ENCODE measurements at regions not wholly inside any gene's neighbourhood (a gene's known extent, or its start where the extent isn't known, plus 50 kb on each side); places are given as distances from the start of the nearest gene placed in this dataset.
"Not testable (repeated sequence)": the region's sequence is repeated elsewhere in the genome, so short reads cannot be mapped to it uniquely, and the experiment has no call there.

GRCh38 chr4:149911354-149911753 lies 95.7 kb upstream of the IQCM start:
- CTCF ChIA-PET, result no interaction called here
- TF ChIP-seq CTCF (IDR thresholded peaks at IDR 0.05; ENCODE audit: unreplicated experiment), result no peak
- H3K4me1 Mint-ChIP-seq (ENCODE audit: low read depth, unreplicated experiment), result peaks cover 25% of the 10 kb centered on the region
- no peak overlapping the region for H3K4me3 Mint-ChIP-seq (ENCODE audit: low read depth, unreplicated experiment)
- H3K27ac Mint-ChIP-seq (ENCODE audit: unreplicated experiment), result peak overlapping the region; percentile 85
- no peaks in the 10 kb centered on the region for H3K9me3 Mint-ChIP-seq (ENCODE audit: low read depth, unreplicated experiment)
- H3K27me3 Mint-ChIP-seq (ENCODE audit: unreplicated experiment), result no peaks in the 10 kb centered on the region
- DNase-seq, result no peak
- BruUV-seq (replicated peaks), result no TSS peak
- intact Hi-C loops (cut with micrococcal nuclease; ENCODE audit: unreplicated experiment), result loop anchor here (5.0 kb wide), 1 partner anchor 51 kb away; no protein-coding TSS in a partner anchor
- H3K36me3 Mint-ChIP-seq (ENCODE audit: insufficient read depth, unreplicated experiment), result no peaks in the 10 kb centered on the region

- no TSS peak for BruUV-seq (replicated peaks)
- Mint-ChIP-seq H3K4me3 (ENCODE audit: low read depth, unreplicated experiment) (no peak overlapping the region), H3K27me3 (ENCODE audit: unreplicated experiment) (no peaks in the 10 kb centered on the region), H3K27ac (ENCODE audit: unreplicated experiment) (no peak overlapping the region), H3K9me3 (ENCODE audit: low read depth, unreplicated experiment) (no peaks in the 10 kb centered on the region), H3K4me1 (ENCODE audit: low read depth, unreplicated experiment) (peaks cover 23% of the 10 kb centered on the region), H3K36me3 (ENCODE audit: insufficient read depth, unreplicated experiment) (no peaks in the 10 kb centered on the region)
- DNase-seq, result no peak
- TF ChIP-seq CTCF (IDR thresholded peaks at IDR 0.05; ENCODE audit: unreplicated experiment), result no peak
- CTCF ChIA-PET, result no interaction called here
- intact Hi-C loops (cut with micrococcal nuclease; ENCODE audit: unreplicated experiment), result loop anchor here (5.0 kb wide), 1 partner anchor 50 kb away; no protein-coding TSS in a partner anchor
Measured at GRCh38 chr4:149912000-149912399, 96.4 kb upstream of the IQCM start.

GRCh38 chr4:149914119-149915115 lies 98.8 kb upstream of the IQCM start:
- Mint-ChIP-seq H3K4me3 (ENCODE audit: low read depth, unreplicated experiment) (no peak overlapping the region), H3K4me1 (ENCODE audit: low read depth, unreplicated experiment) (peaks cover 19% of the 10 kb centered on the region), H3K9me3 (ENCODE audit: low read depth, unreplicated experiment) (no peaks in the 10 kb centered on the region), H3K27me3 (ENCODE audit: unreplicated experiment) (no peaks in the 10 kb centered on the region), H3K36me3 (ENCODE audit: insufficient read depth, unreplicated experiment) (no peaks in the 10 kb centered on the region), H3K27ac (ENCODE audit: unreplicated experiment) (no peak overlapping the region)
- TF ChIP-seq CTCF (IDR thresholded peaks at IDR 0.05; ENCODE audit: unreplicated experiment), result peak; percentile 27
- intact Hi-C loops (cut with micrococcal nuclease; ENCODE audit: unreplicated experiment), result loop anchor here (5.0 kb wide), 1 partner anchor 48 kb away; no protein-coding TSS in a partner anchor
- CTCF ChIA-PET, result no interaction called here
- DNase-seq, result peak; percentile 62
- no TSS peak for BruUV-seq (replicated peaks)

- H3K27me3 Mint-ChIP-seq (ENCODE audit: unreplicated experiment); H3K4me3 Mint-ChIP-seq (ENCODE audit: low read depth, unreplicated experiment); H3K9me3 Mint-ChIP-seq (ENCODE audit: low read depth, unreplicated experiment); CTCF ChIA-PET; H3K27ac Mint-ChIP-seq (ENCODE audit: unreplicated experiment); DNase-seq; BruUV-seq (replicated peaks); intact Hi-C loops (cut with micrococcal nuclease; ENCODE audit: unreplicated experiment); H3K36me3 Mint-ChIP-seq (ENCODE audit: insufficient read depth, unreplicated experiment); H3K4me1 Mint-ChIP-seq (ENCODE audit: low read depth, unreplicated experiment): not testable (repeated sequence)
Measured at GRCh38 chr4:149915735-149916134, 100.1 kb upstream of the IQCM start.

- BruUV-seq (replicated peaks), result no TSS peak
- Mint-ChIP-seq H3K9me3 (ENCODE audit: low read depth, unreplicated experiment) (no peaks in the 10 kb centered on the region), H3K4me3 (ENCODE audit: low read depth, unreplicated experiment) (no peak overlapping the region)
Measured at GRCh38 chr4:149923736-149924135, 108.1 kb upstream of the IQCM start.

More at GRCh38 chr4:149923736-149924135, 108.1 kb upstream of the IQCM start:
- Mint-ChIP-seq H3K36me3 (ENCODE audit: insufficient read depth, unreplicated experiment) (no peaks in the 10 kb centered on the region), H3K4me1 (ENCODE audit: low read depth, unreplicated experiment) (no peaks in the 10 kb centered on the region), H3K27me3 (ENCODE audit: unreplicated experiment) (no peaks in the 10 kb centered on the region), H3K27ac (ENCODE audit: unreplicated experiment) (no peak overlapping the region)
- intact Hi-C loops (cut with micrococcal nuclease; ENCODE audit: unreplicated experiment), result no loop called here
- CTCF ChIA-PET, result no interaction called here
- no peak for DNase-seq
- TF ChIP-seq CTCF (IDR thresholded peaks at IDR 0.05; ENCODE audit: unreplicated experiment), result no peak

All from Calu3 (cell line).